Mononuclear cell (primary cell): ENCODE measurements at regions not wholly inside any gene's neighbourhood (a gene's known extent, or its start where the extent isn't known, plus 50 kb on each side); places are given as distances from the start of the nearest gene placed in this dataset.
"Not testable (repeated sequence)": the region's sequence is repeated elsewhere in the genome, so short reads cannot be mapped to it uniquely, and the experiment has no call there.

Experiments used
- H3K27me3 ChIP-seq: 2 replicates; pipeline ENCODE4 v1.6.0; 2011; ENCODE audit warnings: low read length, control low read depth; ENCODE audit not compliant: insufficient read depth
- H3K4me1 ChIP-seq: 2 replicates; pipeline ENCODE4 v1.5.1; 2011; ENCODE audit warnings: mild to moderate bottlenecking, low read length, control low read depth; ENCODE audit not compliant: insufficient read depth
- H3K4me3 ChIP-seq: 2 replicates; pipeline ENCODE4 v1.5.1; 2011; ENCODE audit warnings: mild to moderate bottlenecking, low read length, moderate library complexity
- H3K9me3 ChIP-seq: 2 replicates; pipeline ENCODE4 v1.5.1; 2011; ENCODE audit warnings: low read depth, mild to moderate bottlenecking, control low read depth, low read length

- Histone ChIP-seq H3K27me3 (no peaks in the 10 kb centered on the region), H3K4me3 (no peak overlapping the region), H3K9me3 (no peaks in the 10 kb centered on the region), H3K4me1 (no peaks in the 10 kb centered on the region)
Observed at GRCh38 chr10:17538941-17539340, 78.2 kb downstream of the HACD1 start.

- Histone ChIP-seq H3K4me1 (no peaks in the 10 kb centered on the region), H3K9me3 (no peaks in the 10 kb centered on the region), H3K27me3 (no peaks in the 10 kb centered on the region), H3K4me3 (no peak overlapping the region)
Observed at GRCh38 chr10:17537281-17537680, 79.9 kb downstream of the HACD1 start.

GRCh38 chr10:17536221-17536620 lies 81.0 kb downstream of the HACD1 start:
- Histone ChIP-seq H3K4me1 (no peaks in the 10 kb centered on the region), H3K4me3 (no peak overlapping the region), H3K9me3 (no peaks in the 10 kb centered on the region), H3K27me3 (no peaks in the 10 kb centered on the region)

DNA sequence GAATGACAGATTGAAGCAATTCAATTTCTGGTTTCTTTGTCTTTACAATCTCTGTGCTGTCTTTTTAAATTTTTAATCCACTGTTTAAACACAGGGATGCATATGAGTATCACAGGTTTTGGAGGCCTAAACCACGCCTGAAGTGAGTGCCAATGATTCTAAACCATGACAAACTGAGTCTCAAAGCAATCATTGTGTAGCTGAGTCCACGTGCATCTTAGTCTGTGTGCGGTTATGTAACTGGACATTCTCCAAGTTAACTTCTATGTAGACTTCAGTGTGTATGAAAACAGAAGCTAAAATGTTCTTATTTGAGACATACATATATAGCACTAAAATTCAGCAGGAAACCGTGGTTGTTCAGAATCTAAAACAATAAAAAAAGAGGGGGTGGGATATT lies 79.3 kb upstream of the ST8SIA6 start:
- Histone ChIP-seq H3K27me3 (no peaks in the 10 kb centered on the region), H3K4me1 (no peaks in the 10 kb centered on the region), H3K4me3 (no peak overlapping the region), H3K9me3 (no peaks in the 10 kb centered on the region)

GRCh38 chr10:17528306-17528862 lies 74.0 kb upstream of the ST8SIA6 start:
- H3K27me3 ChIP-seq, result no peaks in the 10 kb centered on the region
- H3K9me3 ChIP-seq, result no peaks in the 10 kb centered on the region
- H3K4me1 ChIP-seq, result peaks cover 23% of the 10 kb centered on the region
- H3K4me3 ChIP-seq, result no peak overlapping the region

DNA sequence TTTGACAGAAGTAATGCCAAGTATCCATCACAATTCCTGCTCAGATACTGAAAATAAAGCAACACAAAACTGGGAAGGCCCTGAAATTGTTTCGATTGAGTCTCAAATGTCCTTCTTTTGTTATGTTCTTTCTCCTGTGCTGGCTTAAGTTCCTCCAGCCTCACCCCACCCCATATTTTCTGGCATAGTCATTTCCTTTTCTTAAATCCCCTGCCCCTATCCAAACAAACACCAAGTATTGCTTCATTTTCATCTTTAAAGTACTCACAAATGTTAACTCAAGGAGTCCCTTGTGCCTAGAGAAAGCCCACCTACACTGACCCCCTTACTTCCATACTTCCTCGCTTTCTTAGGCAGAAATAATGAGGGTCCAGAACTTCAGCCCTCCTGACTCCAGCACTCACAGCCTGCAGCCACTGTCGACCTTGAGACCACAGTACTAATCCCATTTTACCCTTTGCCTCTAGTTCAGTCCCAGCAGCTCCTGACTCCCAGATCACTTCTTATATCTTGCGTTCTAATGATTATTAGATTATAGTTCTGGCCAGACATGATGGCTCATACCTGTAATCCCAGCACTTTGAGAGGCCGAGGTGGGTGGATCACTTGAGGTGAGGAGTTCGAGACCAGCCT lies 73.2 kb upstream of the ST8SIA6 start:
- peaks cover 23% of the 10 kb centered on the region for H3K4me1 ChIP-seq
- no peak overlapping the region for H3K4me3 ChIP-seq
- H3K9me3 ChIP-seq, result no peaks in the 10 kb centered on the region
- H3K27me3 ChIP-seq, result no peaks in the 10 kb centered on the region

GRCh38 chr10:17526571-17526970 lies 72.2 kb upstream of the ST8SIA6 start:
- H3K4me1 ChIP-seq, result peaks cover 23% of the 10 kb centered on the region
- not testable (repeated sequence) for H3K4me3 ChIP-seq, H3K9me3 ChIP-seq, H3K27me3 ChIP-seq

DNA sequence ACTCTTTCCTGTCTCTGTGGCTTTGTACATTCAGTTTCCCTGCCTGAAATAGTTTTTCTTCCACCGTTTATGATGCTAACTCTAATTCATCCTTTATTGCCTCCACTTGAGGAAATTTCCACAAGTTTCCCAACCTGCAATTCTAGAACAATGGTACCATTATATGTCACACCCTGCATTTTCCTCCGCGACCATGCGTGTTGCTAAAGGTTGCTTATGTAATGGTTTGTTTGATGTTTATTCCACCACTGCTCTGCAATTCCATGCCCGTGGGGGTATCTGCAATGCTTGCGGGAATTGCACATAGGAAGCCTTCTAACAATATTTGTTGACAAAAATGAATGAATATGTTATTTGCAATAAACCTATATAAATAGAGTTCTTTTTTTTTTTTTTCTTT lies 69.5 kb upstream of the ST8SIA6 start:
- H3K4me3 ChIP-seq, result no peak overlapping the region
- H3K4me1 ChIP-seq, result peaks cover 23% of the 10 kb centered on the region
- H3K27me3 ChIP-seq, result no peaks in the 10 kb centered on the region
- H3K9me3 ChIP-seq, result no peaks in the 10 kb centered on the region

DNA sequence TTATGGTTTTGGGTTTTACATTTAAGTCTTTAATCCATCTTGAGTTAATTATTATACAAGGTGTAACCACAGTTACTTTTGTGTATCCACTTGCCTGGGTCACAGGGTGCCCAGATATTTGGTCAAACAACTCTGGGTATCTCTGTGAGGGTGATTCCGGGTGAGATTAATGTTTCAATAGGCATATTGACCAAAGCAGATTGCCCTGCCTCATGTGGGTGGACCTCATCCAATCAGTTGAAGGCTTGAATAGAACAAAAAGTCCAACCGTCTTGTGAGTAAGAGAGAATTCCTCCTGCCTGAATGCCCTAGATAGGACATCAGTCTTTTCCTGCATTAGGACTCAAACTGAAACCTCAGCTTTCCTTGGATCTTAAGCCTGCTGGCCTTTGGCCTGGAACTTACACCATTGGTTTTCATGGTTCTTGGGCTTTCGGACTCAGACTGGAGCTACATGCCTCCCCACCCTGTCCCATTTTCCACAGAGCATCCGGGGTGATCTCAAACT lies 68.9 kb upstream of the ST8SIA6 start:
- Histone ChIP-seq H3K27me3 (no peaks in the 10 kb centered on the region), H3K4me1 (peaks cover 22% of the 10 kb centered on the region), H3K4me3 (no peak overlapping the region), H3K9me3 (no peaks in the 10 kb centered on the region)

GRCh38 chr10:17522269-17522668 lies 67.9 kb upstream of the ST8SIA6 start:
- H3K9me3 ChIP-seq, H3K4me3 ChIP-seq, H3K27me3 ChIP-seq: not testable (repeated sequence)
- H3K4me1 ChIP-seq, result peaks cover 12% of the 10 kb centered on the region

DNA sequence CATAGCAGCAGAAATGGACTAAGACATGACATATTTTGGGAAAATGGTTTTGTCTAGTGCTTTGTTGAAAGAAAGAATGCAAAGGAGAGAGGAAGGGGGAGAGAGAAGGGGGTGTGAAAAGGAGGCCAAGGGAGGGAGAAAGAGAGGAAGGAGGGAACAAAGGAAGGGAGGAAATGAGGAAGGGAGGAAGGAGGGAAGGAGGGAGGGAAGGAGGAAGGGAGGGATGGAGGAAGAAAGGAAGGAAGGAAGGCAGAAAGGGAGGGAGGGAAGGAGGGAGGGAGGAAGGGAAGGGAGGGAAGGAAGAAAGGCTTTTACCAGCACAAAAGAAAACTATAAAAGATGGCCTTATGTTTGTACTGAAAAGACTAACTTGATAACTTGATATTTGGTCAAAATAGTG lies 65.1 kb upstream of the ST8SIA6 start:
- Histone ChIP-seq H3K4me3 (no peak overlapping the region), H3K9me3 (no peaks in the 10 kb centered on the region), H3K4me1 (no peaks in the 10 kb centered on the region), H3K27me3 (no peaks in the 10 kb centered on the region)

DNA sequence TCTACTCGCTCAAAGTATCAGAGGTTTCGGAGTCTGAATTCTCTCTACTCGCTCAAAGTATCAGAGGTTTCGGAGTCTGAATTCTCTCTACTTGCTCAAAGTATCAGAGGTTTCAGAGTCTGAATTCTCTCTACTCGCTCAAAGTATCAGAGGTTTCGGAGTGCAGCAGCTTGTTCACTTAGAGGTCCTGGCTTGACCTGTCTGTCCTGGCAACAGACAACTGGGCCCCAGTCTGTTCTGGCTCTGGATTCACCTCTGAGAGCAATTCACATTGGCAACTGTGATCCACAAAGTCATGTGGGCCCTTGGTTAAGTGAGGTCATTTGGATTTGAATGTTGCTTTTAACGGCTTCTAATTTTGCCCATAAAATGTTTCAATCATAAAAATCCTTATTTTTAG lies 63.9 kb upstream of the ST8SIA6 start:
- Histone ChIP-seq H3K9me3 (no peaks in the 10 kb centered on the region), H3K4me3 (no peak overlapping the region)

GRCh38 chr10:17516376-17516775 lies 62.0 kb upstream of the ST8SIA6 start:
- Histone ChIP-seq H3K27me3 (no peaks in the 10 kb centered on the region), H3K4me1 (peaks cover 14% of the 10 kb centered on the region), H3K4me3 (no peak overlapping the region)

More for the DNA sequence above, 63.9 kb upstream of the ST8SIA6 start:
- H3K4me1 ChIP-seq, result no peaks in the 10 kb centered on the region
- no peaks in the 10 kb centered on the region for H3K27me3 ChIP-seq

DNA sequence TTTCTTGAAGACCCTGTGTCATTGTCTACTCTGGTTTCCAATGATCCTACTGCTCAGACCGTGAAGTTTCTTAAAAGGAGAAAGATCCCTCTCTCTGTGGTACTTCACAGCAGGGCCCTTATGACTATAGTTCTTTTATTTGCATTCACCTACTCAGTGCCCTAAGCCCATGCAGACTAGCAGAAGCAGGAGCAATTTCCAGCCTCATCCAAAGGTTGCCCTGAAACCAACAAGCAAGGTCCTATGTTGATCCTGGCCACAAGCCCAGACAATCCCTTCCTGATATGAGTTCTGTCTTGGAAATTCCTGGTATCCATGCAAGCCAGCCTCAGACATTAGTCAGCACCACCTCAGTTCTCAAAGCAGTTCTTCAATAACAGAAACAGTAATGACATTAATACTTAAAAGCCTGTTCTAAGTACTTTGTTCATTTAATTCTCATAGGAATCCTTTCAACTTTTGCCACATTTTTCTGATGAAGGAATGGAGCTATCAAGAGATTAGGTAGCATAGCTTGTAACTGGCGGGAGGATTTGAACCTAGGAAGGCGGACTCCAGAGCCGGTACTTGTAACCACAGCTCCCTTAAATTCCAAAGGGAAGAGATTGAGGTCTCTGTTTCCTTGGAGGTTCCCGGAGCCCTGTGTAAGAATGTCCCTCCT lies 58.1 kb upstream of the ST8SIA6 start:
- no peak overlapping the region for H3K4me3 ChIP-seq
- H3K27me3 ChIP-seq, result no peaks in the 10 kb centered on the region

More at GRCh38 chr10:17516376-17516775, 62.0 kb upstream of the ST8SIA6 start:
- no peaks in the 10 kb centered on the region for H3K9me3 ChIP-seq

GRCh38 chr10:17510242-17510908 lies 56.0 kb upstream of the ST8SIA6 start:
- no peak overlapping the region for H3K4me3 ChIP-seq
- no peaks in the 10 kb centered on the region for H3K27me3 ChIP-seq
- peaks cover 59% of the 10 kb centered on the region for H3K4me1 ChIP-seq
- H3K9me3 ChIP-seq, result no peaks in the 10 kb centered on the region

More for the DNA sequence above, 58.1 kb upstream of the ST8SIA6 start:
- Histone ChIP-seq H3K9me3 (no peaks in the 10 kb centered on the region), H3K4me1 (peaks cover 44% of the 10 kb centered on the region)
